ENCODE measurements at regions not wholly inside any gene's neighbourhood (a gene's known extent, or its start where the extent isn't known, plus 50 kb on each side); places are given as distances from the start of the nearest gene placed in this dataset.

- ChIA-PET CTCF (no interaction called here), POLR2A (no interaction called here)
- Histone ChIP-seq H3K4me3 (ENCODE audit: low read depth, low read length) (no peak overlapping the region), H3K36me3 (ENCODE audit: control insufficient read depth, insufficient read depth, low read length) (no peaks in the 10 kb centered on the region), H3K27me3 (ENCODE audit: control insufficient read depth, insufficient read depth, low read length) (no peaks in the 10 kb centered on the region; the same call in 1 of the 2 replicates)
- DNase-seq (ENCODE audit: low read depth), result no peak
- no peak for TF ChIP-seq CTCF (IDR thresholded peaks at IDR 0.05; ENCODE audit: insufficient read depth, low read depth, low read length)
Observed at GRCh38 chr10:29007370-29007747, 281.5 kb upstream of the LYZL1 start.

- ChIA-PET CTCF (no interaction called here), POLR2A (no interaction called here)
- no peak for DNase-seq (ENCODE audit: low read depth)
- no peak overlapping the region for H3K4me3 ChIP-seq (ENCODE audit: low read depth, low read length)
- no peaks in the 10 kb centered on the region for H3K36me3 ChIP-seq (ENCODE audit: control insufficient read depth, insufficient read depth, low read length)
- TF ChIP-seq CTCF (IDR thresholded peaks at IDR 0.05; ENCODE audit: insufficient read depth, low read depth, low read length), result no peak
- H3K27me3 ChIP-seq (ENCODE audit: control insufficient read depth, insufficient read depth, low read length), result no peaks in the 10 kb centered on the region; the same call in 1 of the 2 replicates
Observed at GRCh38 chr10:29007748-29008610, 280.9 kb upstream of the LYZL1 start.

- Histone ChIP-seq H3K27me3 (ENCODE audit: control insufficient read depth, insufficient read depth, low read length) (no peaks in the 10 kb centered on the region; the same call in 1 of the 2 replicates), H3K4me3 (ENCODE audit: low read depth, low read length) (no peak overlapping the region), H3K36me3 (ENCODE audit: control insufficient read depth, insufficient read depth, low read length) (no peaks in the 10 kb centered on the region)
- DNase-seq (ENCODE audit: low read depth), result no peak
- CTCF ChIA-PET, result no interaction called here
- TF ChIP-seq CTCF (IDR thresholded peaks at IDR 0.05; ENCODE audit: insufficient read depth, low read depth, low read length), result no peak
- POLR2A ChIA-PET, result no interaction called here
Observed at GRCh38 chr10:29009464-29009863, 279.4 kb upstream of the LYZL1 start.

- ChIA-PET CTCF (no interaction called here), POLR2A (no interaction called here)
- no peak for DNase-seq (ENCODE audit: low read depth)
- Histone ChIP-seq H3K27me3 (ENCODE audit: control insufficient read depth, insufficient read depth, low read length) (no peaks in the 10 kb centered on the region; the same call in 1 of the 2 replicates), H3K4me3 (ENCODE audit: low read depth, low read length) (no peak overlapping the region), H3K36me3 (ENCODE audit: control insufficient read depth, insufficient read depth, low read length) (no peaks in the 10 kb centered on the region)
- TF ChIP-seq CTCF (IDR thresholded peaks at IDR 0.05; ENCODE audit: insufficient read depth, low read depth, low read length), result no peak
Observed at GRCh38 chr10:29011516-29011915, 277.4 kb upstream of the LYZL1 start.

- POLR2A ChIA-PET, result no interaction called here
- Histone ChIP-seq H3K4me3 (ENCODE audit: low read depth, low read length) (no peak overlapping the region), H3K27me3 (ENCODE audit: control insufficient read depth, insufficient read depth, low read length) (no peaks in the 10 kb centered on the region), H3K36me3 (ENCODE audit: control insufficient read depth, insufficient read depth, low read length) (no peaks in the 10 kb centered on the region)
- DNase-seq (ENCODE audit: low read depth), result no peak
- no peak for TF ChIP-seq CTCF (IDR thresholded peaks at IDR 0.05; ENCODE audit: insufficient read depth, low read depth, low read length)
- CTCF ChIA-PET, result interaction anchor here (1.1 to 1.8 kb wide), 2 partner anchors 21 to 120 kb away, joined by 3 to 4 read pairs; no protein-coding TSS in a partner anchor
Observed at GRCh38 chr10:29012926-29013554, 275.8 kb upstream of the LYZL1 start.

Measured in BJ (cell line).